OCI-LY7 (cell line): ENCODE measurements at regions not wholly inside any gene's neighbourhood (a gene's known extent, or its start where the extent isn't known, plus 50 kb on each side); places are given as distances from the start of the nearest gene placed in this dataset.

ENCODE experiments used
- BruUV-seq: library from RNA; stranded (reverse); fragments of 400-500 nt; replicated peaks from 2 replicates; lab custom pipeline; 2021; lab: Mats Ljungman, UMichigan
- CTCF ChIA-PET: fragments of 300-600 bp; sonication (Branson Sonifier 250); formaldehyde crosslinking; loops from one replicate; lab custom pipeline; 2022; ENCODE audit warnings: antibody characterized with exemption; ENCODE audit not compliant: unreplicated experiment; lab: Charles Lee
- POLR2A ChIA-PET: fragments of 300-600 bp; sonication (Branson Sonifier 250); formaldehyde crosslinking; loops from one replicate; lab custom pipeline; 2022; ENCODE audit warnings: antibody characterized with exemption; lab: Charles Lee
- DNase-seq: peaks from one replicate; pipeline ENCODE4 v3.0.0-alpha.2; 2015; ENCODE audit warnings: low spot score
- H2AFZ ChIP-seq: fragments of 200-600 bp; sonication (generic), shearing (Covaris generic); 2 replicates; pipeline ENCODE4 v1.6.1; 2014; ENCODE audit warnings: mild to moderate bottlenecking, antibody characterized with exemption, low read length, moderate library complexity
- H3K27ac ChIP-seq: fragments of 200-600 bp; sonication (generic); 2 replicates; pipeline ENCODE4 v1.5.1; 2014; ENCODE audit warnings: mixed run types, low read depth, mild to moderate bottlenecking, moderate library complexity, low read length, inconsistent platforms; ENCODE audit not compliant: poor library complexity, severe bottlenecking
- H3K36me3 ChIP-seq: fragments of 200-600 bp; sonication (generic); 2 replicates; pipeline ENCODE4 v1.6.1; 2014; ENCODE audit warnings: mild to moderate bottlenecking, antibody characterized with exemption, low read length, moderate library complexity, mixed read lengths; ENCODE audit not compliant: insufficient read depth
- H3K4me1 ChIP-seq: fragments of 200-600 bp; sonication (generic); 2 replicates; pipeline ENCODE4 v1.5.1; 2014; ENCODE audit warnings: mild to moderate bottlenecking, low read length; ENCODE audit not compliant: insufficient read depth, poor library complexity, severe bottlenecking
- H3K4me2 ChIP-seq: fragments of 200-600 bp; sonication (generic); 2 replicates; pipeline ENCODE4 v1.6.1; 2014; ENCODE audit warnings: mild to moderate bottlenecking, low read length
- H3K4me3 ChIP-seq: fragments of 200-600 bp; sonication (generic); 2 replicates; pipeline ENCODE4 v1.5.1; 2014; ENCODE audit warnings: mild to moderate bottlenecking, low read depth, low read length; ENCODE audit not compliant: poor library complexity, severe bottlenecking
- H3K79me2 ChIP-seq: fragments of 200-600 bp; sonication (generic); 2 replicates; pipeline ENCODE4 v1.6.1; 2016; ENCODE audit warnings: low read depth, mild to moderate bottlenecking, low read length, moderate library complexity, mixed read lengths; ENCODE audit not compliant: insufficient read depth
- H3K9me2 ChIP-seq: fragments of 200-600 bp; sonication (generic); 2 replicates; pipeline ENCODE4 v1.6.1; 2016; ENCODE audit warnings: mild to moderate bottlenecking, low read length, mixed read lengths; ENCODE audit not compliant: insufficient read depth
- H3K9me3 ChIP-seq: fragments of 200-600 bp; sonication (generic); 2 replicates; pipeline ENCODE4 v1.6.1; 2014; ENCODE audit warnings: mild to moderate bottlenecking, mixed run types, low read length, mixed read lengths
- H4K20me1 ChIP-seq: fragments of 200-600 bp; sonication (generic); 2 replicates; pipeline ENCODE4 v1.6.1; 2014; ENCODE audit warnings: mild to moderate bottlenecking, antibody characterized with exemption, low read length, moderate library complexity, mixed read lengths; ENCODE audit not compliant: insufficient read depth
- EZH2phosphoT487 ChIP-seq: fragments of 200-600 bp; sonication (generic); IDR thresholded peaks from 2 replicates; pipeline ENCODE4 v1.6.1; 2018; ENCODE audit warnings: low read depth, borderline replicate concordance, mild to moderate bottlenecking, mixed run types, antibody characterized with exemption, low read length, moderate library complexity, mixed read lengths
- intact Hi-C: fragments of 100-400 bp; cut with micrococcal nuclease; formaldehyde crosslinking; loops from one replicate; pipeline ENCODE4 v1.10.0; 2022; ENCODE audit not compliant: unreplicated experiment
- TF ChIP-seq, protein P1 (sequence below): fragments of 200-600 bp; sonication (generic); conservative IDR thresholded peaks from 2 replicates; pipeline ENCODE4 v1.5.1; 2014; ENCODE audit warnings: mild to moderate bottlenecking, antibody characterized with exemption, low read length, moderate library complexity, mixed read lengths

DNA sequence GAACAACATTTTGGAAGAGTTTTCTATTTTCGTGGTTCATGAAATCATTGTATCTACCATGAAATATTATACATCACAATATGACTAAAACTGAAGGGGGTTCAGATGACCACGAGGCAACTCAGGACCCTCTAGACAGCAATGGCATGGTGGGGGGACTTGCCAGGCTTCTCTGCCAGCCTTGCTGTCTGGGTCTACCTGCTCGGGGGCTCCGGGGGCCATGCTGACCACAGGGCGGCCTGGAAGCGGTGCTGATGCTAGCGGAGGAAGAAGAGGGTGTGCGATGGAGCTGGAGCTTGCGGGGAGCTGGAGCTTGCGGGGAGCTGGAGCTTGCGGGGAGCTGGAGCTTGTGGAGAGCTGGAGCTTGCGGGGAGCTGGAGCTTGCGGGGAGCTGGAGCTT lies 89.2 kb upstream of the IRX4 start:
- BruUV-seq: no TSS peak
- Histone ChIP-seq H3K4me3 (no peak overlapping the region), H2AFZ (no peak overlapping the region), H3K4me2 (no peak overlapping the region), H4K20me1 (no peaks in the 10 kb centered on the region), H3K4me1 (no peaks in the 10 kb centered on the region), H3K79me2 (no peaks in the 10 kb centered on the region), H3K9me3 (no peaks in the 10 kb centered on the region), H3K36me3 (no peaks in the 10 kb centered on the region), H3K9me2 (no peaks in the 10 kb centered on the region), H3K27ac (no peak overlapping the region)
- CTCF ChIA-PET: interaction anchor here (0.6 kb wide), 2 partner anchors 118 to 170 kb away, joined by 3 to 4 read pairs; no protein-coding TSS in a partner anchor
- TF ChIP-seq EZH2phosphoT487: no peak
- TF ChIP-seq, protein P1, sequence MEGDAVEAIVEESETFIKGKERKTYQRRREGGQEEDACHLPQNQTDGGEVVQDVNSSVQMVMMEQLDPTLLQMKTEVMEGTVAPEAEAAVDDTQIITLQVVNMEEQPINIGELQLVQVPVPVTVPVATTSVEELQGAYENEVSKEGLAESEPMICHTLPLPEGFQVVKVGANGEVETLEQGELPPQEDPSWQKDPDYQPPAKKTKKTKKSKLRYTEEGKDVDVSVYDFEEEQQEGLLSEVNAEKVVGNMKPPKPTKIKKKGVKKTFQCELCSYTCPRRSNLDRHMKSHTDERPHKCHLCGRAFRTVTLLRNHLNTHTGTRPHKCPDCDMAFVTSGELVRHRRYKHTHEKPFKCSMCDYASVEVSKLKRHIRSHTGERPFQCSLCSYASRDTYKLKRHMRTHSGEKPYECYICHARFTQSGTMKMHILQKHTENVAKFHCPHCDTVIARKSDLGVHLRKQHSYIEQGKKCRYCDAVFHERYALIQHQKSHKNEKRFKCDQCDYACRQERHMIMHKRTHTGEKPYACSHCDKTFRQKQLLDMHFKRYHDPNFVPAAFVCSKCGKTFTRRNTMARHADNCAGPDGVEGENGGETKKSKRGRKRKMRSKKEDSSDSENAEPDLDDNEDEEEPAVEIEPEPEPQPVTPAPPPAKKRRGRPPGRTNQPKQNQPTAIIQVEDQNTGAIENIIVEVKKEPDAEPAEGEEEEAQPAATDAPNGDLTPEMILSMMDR: no peak
- DNase-seq: no peak
- POLR2A ChIA-PET: no interaction called here
- intact Hi-C loops: no loop called here

GRCh38 chr5:1967736-1968135 lies 85.0 kb upstream of the IRX4 start:
- no peaks in the 10 kb centered on the region for H4K20me1 ChIP-seq
- POLR2A ChIA-PET: no interaction called here
- DNase-seq: no peak
- H3K4me3 ChIP-seq: no peak overlapping the region
- no peaks in the 10 kb centered on the region for H3K36me3 ChIP-seq
- no TSS peak for BruUV-seq
- TF ChIP-seq, protein P1: no peak
- TF ChIP-seq EZH2phosphoT487: no peak
- H3K9me2 ChIP-seq: no peaks in the 10 kb centered on the region
- no peaks in the 10 kb centered on the region for H3K79me2 ChIP-seq
- CTCF ChIA-PET: no interaction called here
- intact Hi-C loops: no loop called here
- H3K9me3 ChIP-seq: no peaks in the 10 kb centered on the region
- H3K27ac ChIP-seq: no peak overlapping the region
- H2AFZ ChIP-seq: no peak overlapping the region
- no peaks in the 10 kb centered on the region for H3K4me1 ChIP-seq
- H3K4me2 ChIP-seq: no peak overlapping the region

DNA sequence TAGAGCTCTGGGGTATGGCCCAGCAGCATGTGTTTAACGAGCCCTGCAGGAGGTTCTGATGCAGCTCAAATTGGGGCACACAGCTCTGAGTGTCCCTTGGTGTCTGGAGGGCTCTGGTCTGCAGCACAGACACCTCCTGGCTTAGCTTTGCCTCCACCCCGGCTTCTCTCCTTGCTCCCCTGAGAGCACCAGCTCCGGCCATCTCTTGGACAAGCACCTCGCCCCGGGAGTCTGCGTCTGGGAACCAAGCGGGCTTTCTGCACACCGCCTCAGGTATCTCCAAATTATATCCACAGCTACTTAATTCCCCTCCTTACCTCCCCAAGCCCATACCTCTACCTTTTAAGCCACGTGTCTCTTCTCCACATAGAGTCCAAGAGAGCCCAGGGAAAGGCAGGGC lies 83.7 kb upstream of the IRX4 start:
- Histone ChIP-seq H3K9me2 (no peaks in the 10 kb centered on the region), H3K79me2 (no peaks in the 10 kb centered on the region), H3K27ac (no peak overlapping the region), H3K4me2 (no peak overlapping the region), H3K36me3 (no peaks in the 10 kb centered on the region), H3K4me3 (no peak overlapping the region), H3K9me3 (no peaks in the 10 kb centered on the region), H4K20me1 (no peaks in the 10 kb centered on the region), H2AFZ (no peak overlapping the region), H3K4me1 (no peaks in the 10 kb centered on the region)
- ChIA-PET CTCF (no interaction called here), POLR2A (no interaction called here)
- TF ChIP-seq, protein P1: no peak
- no peak for TF ChIP-seq EZH2phosphoT487
- DNase-seq: no peak
- intact Hi-C loops: no loop called here
- no TSS peak for BruUV-seq
